Stomach (tissue), 4 donors: ENCODE measurements at regions not wholly inside any gene's neighbourhood (a gene's known extent, or its start where the extent isn't known, plus 50 kb on each side); places are given as distances from the start of the nearest gene placed in this dataset.

Experiments used
- POLR2A ChIP-seq, 4 donors: fragments of 450-650 bp; IDR thresholded peaks; one replicate each; pipeline ENCODE4 v1.6.1; 2016; ENCODE audit warnings: antibody characterized with exemption in 4 of 4, control low read depth in 2 of 4, mild to moderate bottlenecking in 1 of 4, moderate library complexity in 1 of 4
- TF ChIP-seq, protein P1 (sequence below), 7 experiments: fragments of 450-650 bp in 4 of 7; fragments of 200-600 bp in 3 of 7; sonication (generic) in 3 of 7; IDR thresholded peaks; one replicate each; pipeline ENCODE4 v1.5.1; 2016 to 2019; ENCODE audit warnings: antibody characterized with exemption in 7 of 7, control low read depth in 2 of 7, mild to moderate bottlenecking in 1 of 7

DNA sequence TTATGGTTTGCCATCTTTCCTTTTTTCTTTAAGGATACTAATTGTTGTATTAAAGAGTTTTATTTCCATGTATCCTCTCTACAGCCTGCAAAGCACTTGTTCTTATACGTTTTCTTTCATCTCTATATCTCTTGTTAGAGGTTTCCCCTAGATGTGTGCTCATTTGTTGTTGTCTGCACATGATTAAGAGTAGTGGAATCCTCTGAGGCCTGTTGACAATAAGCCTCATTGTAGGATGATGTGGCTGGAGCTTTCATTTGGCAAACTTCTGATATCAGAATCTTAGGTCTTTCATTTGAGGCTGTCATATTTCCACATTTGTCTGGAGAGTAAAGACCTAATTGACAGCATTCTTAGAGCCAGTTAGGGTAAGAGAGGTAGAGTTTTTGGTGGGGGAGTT is 506.0 kb downstream of the DIPK2A start:
- no peak for TF ChIP-seq POLR2A (IDR thresholded peaks at IDR 0.05)
- TF ChIP-seq, protein P1, sequence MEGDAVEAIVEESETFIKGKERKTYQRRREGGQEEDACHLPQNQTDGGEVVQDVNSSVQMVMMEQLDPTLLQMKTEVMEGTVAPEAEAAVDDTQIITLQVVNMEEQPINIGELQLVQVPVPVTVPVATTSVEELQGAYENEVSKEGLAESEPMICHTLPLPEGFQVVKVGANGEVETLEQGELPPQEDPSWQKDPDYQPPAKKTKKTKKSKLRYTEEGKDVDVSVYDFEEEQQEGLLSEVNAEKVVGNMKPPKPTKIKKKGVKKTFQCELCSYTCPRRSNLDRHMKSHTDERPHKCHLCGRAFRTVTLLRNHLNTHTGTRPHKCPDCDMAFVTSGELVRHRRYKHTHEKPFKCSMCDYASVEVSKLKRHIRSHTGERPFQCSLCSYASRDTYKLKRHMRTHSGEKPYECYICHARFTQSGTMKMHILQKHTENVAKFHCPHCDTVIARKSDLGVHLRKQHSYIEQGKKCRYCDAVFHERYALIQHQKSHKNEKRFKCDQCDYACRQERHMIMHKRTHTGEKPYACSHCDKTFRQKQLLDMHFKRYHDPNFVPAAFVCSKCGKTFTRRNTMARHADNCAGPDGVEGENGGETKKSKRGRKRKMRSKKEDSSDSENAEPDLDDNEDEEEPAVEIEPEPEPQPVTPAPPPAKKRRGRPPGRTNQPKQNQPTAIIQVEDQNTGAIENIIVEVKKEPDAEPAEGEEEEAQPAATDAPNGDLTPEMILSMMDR (IDR thresholded peaks at IDR 0.05): no peak
